Aorta (tissue), 5 donors: ENCODE measurements at regions not wholly inside any gene's neighbourhood (a gene's known extent, or its start where the extent isn't known, plus 50 kb on each side); places are given as distances from the start of the nearest gene placed in this dataset.

Experiments
- ATAC-seq: fragments of 200-7000 bp; cut with Tn5 transposase; one replicate; pipeline ENCODE4 v1.9.1; 2022; ENCODE audit warnings: moderate library complexity; ENCODE audit not compliant: low FRiP score
- DNase-seq, 2 donors: peaks; one replicate each; pipeline ENCODE4 v3.0.0-alpha.2; 2020
- H3K27ac ChIP-seq, 2 donors: one replicate each; pipeline ENCODE4 v1.5.1; 2013; ENCODE audit warnings: low read length in 2 of 2, mild to moderate bottlenecking in 2 of 2, moderate library complexity in 2 of 2, control low read depth in 1 of 2, inconsistent platforms in 1 of 2, low read depth in 1 of 2
- H3K27me3 ChIP-seq, 2 donors: one replicate each; pipeline ENCODE4 v1.6.1; 2013; ENCODE audit warnings: control low read depth in 1 of 2, low read length in 1 of 2, mild to moderate bottlenecking in 1 of 2, moderate library complexity in 1 of 2; ENCODE audit not compliant: insufficient read depth in 2 of 2, control insufficient read depth in 1 of 2
- H3K36me3 ChIP-seq, 2 donors: one replicate each; pipeline ENCODE4 v1.6.1; 2013; ENCODE audit warnings: control low read depth in 1 of 2, low read length in 1 of 2, mild to moderate bottlenecking in 1 of 2; ENCODE audit not compliant: insufficient read depth in 2 of 2, control insufficient read depth in 1 of 2
- H3K4me1 ChIP-seq, 2 donors: one replicate each; pipeline ENCODE4 v1.6.1; 2013; ENCODE audit warnings: low read length in 2 of 2, control low read depth in 1 of 2, mild to moderate bottlenecking in 1 of 2, moderate library complexity in 1 of 2; ENCODE audit not compliant: insufficient read depth in 2 of 2, control insufficient read depth in 1 of 2
- H3K4me3 ChIP-seq, 2 donors: one replicate each; pipeline ENCODE4 v1.5.1; 2013; ENCODE audit warnings: low read length in 2 of 2, control low read depth in 1 of 2, mild to moderate bottlenecking in 1 of 2
- H3K9me3 ChIP-seq: one replicate; pipeline ENCODE4 v1.6.1; 2013; ENCODE audit warnings: mild to moderate bottlenecking, low read length; ENCODE audit not compliant: control insufficient read depth
- whole genome bisulfite sequencing, 2 donors: extraction: QIAGEN DNeasy Blood & Tissue Kit; methylation state at CpG; one replicate each; pipeline ENCODE4 v1.1.7; 2013; 5-methylcytosine and 5-hydroxymethylcytosine counted together
- intact Hi-C, 2 donors: fragments of 100-400 bp; cut with DNase I; formaldehyde crosslinking; loops; one replicate each; pipeline versions ENCODE4 v1.14.2 to v1.15.0; 2022
- donor health status: healthy with polysubstance abuse.
- donor health status: Bipolar disorder and iron deficiency.
- donor health status: DM: no; HTN: no; CAD: no.
- donor health status: DM: no; HTN: no; CAD: no.
- donor health status: DM: yes; HTN: yes; CAD: no.

DNA sequence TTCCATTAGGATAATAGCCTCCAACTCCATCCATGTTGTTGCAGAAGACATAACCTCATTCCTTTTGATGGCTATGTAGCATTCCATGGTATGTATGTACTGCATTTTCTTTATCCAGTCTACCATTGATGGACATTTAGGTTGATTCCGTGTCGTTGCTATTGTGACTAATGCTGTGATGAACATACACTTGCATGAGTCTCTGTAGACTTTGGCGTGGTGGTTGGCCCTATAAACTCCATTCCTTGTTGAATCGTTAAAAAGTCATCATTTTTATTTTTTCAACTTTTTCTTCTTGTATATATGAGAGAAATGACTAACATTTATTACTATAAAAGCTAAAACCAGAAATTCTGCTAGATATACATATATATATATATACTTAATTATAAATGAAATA lies 1491.9 kb upstream of the CDH6 start:
- no peaks in the 10 kb centered on the region for H3K4me1 ChIP-seq
- WGBS, 2 donors, result 87 to 93% methylated on average over 4 of the region's 4 CpGs
- no peaks in the 10 kb centered on the region for H3K9me3 ChIP-seq
- H3K27me3 ChIP-seq, result no peaks in the 10 kb centered on the region
- H3K36me3 ChIP-seq, result no peaks in the 10 kb centered on the region
- no peak overlapping the region for H3K27ac ChIP-seq
- H3K4me3 ChIP-seq, result no peak overlapping the region
- no peak for DNase-seq
- ATAC-seq, result no peak
- intact Hi-C loops, result no loop called here

DNA sequence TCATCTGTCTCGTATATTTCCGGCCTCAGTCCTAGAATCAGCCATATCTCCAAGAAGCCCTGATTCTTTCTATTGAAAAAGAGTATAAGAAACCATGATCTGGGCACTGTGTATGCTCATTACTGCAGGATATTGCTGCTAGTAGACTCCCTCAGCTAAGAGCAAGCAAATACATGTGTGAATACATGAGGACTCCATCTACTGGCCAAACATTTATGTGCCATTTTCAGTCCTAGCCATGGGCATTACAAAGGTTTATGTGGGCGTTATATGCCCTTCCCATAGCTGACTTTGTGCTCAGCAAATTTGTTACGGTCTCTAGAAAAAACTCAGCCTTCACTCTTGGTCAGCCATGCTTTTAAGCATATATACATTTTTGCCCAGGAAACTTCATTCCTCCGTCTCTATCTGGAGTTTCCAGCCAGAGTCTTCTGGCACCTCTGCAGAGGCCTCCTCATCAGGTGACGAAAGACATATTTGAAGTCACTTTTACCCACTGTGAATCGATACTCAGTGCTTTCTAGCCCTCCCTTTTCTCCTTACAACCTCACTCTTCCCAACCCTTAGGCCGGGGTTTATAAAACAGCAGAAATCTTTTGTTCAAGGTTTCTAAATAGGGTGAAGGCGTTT lies 1495.6 kb upstream of the CDH6 start:
- H3K27ac ChIP-seq, result no peak overlapping the region
- no peak overlapping the region for H3K4me3 ChIP-seq
- 53 to 68% methylated on average over 9 of the region's 9 CpGs for WGBS, 2 donors
- H3K36me3 ChIP-seq, result no peaks in the 10 kb centered on the region
- no peak for DNase-seq
- no peaks in the 10 kb centered on the region for H3K27me3 ChIP-seq
- ATAC-seq, result no peak
- H3K4me1 ChIP-seq, result no peaks in the 10 kb centered on the region
- no peaks in the 10 kb centered on the region for H3K9me3 ChIP-seq
- intact Hi-C loops, result no loop called here

DNA sequence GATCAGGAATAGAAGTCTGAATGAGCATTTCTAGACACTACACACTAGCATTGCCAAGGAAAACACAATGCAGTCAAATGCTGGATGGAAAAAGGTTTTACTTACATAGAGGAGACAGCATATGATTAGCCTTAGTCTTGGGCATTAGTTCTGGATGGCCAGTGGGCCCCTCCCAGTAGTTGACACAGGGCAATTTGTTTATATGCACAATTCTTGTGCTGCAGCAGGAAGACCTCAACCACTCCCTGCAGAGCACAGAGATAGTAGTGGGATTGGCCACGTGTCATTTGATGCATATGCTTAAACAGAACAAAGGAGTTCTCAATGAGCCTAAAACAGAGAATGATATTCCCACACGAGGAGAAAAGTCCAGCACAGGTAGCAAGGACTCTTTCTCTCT lies 1496.2 kb upstream of the CDH6 start:
- DNase-seq, result no peak
- WGBS, 2 donors, result 60 to 67% methylated on average over 2 of the region's 2 CpGs

DNA sequence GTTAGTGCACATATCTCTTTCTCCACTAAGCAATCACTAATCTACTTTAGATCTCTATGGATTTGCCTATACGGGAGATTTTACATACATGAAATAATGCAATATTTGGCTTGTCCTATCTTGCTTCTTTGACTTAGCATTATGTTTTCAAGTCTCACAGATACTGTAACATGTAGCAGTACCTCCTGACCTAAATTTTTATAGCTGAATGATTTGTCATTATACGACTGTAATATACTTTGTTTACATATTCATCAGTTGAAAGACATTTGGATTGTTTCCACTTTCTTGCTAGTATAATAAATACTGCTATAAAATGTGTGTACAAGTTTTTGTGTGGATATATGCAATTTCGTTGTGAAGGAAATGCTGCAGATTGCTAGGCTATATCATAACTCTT lies 1520.8 kb upstream of the CDH6 start:
- H3K27me3 ChIP-seq, result no peaks in the 10 kb centered on the region
- no peaks in the 10 kb centered on the region for H3K9me3 ChIP-seq
- WGBS, 2 donors, result 33 to 41% methylated on average over 3 of the region's 3 CpGs
- no peak for DNase-seq
- H3K4me3 ChIP-seq, result no peak overlapping the region
- no peaks in the 10 kb centered on the region for H3K36me3 ChIP-seq
- no peak for ATAC-seq
- H3K4me1 ChIP-seq, result no peaks in the 10 kb centered on the region
- intact Hi-C loops, result no loop called here
- no peak overlapping the region for H3K27ac ChIP-seq

More for the DNA sequence above, 1496.2 kb upstream of the CDH6 start:
- Histone ChIP-seq H3K9me3 (no peaks in the 10 kb centered on the region), H3K27me3 (no peaks in the 10 kb centered on the region), H3K36me3 (no peaks in the 10 kb centered on the region), H3K27ac (no peak overlapping the region), H3K4me1 (no peaks in the 10 kb centered on the region), H3K4me3 (no peak overlapping the region)
- no peak for ATAC-seq
- intact Hi-C loops, result no loop called here

DNA sequence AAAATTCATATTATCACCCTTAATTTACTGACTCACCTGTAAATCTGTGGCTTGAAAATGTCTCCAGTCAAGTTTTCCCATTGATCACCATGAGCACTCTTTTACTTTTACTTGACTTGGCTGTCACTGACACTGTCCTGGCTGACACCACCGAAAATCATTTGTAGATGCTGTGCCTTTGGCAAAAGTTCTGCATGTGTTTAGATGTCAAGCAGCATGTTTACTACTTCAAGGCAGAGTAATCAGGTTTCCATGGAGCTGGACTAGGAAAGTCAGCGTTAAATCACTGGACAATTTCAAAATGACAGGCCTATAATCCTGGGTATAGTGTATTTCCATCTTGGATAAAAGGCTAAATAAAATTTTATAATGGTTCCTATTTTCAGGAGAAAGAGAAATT lies 1530.6 kb upstream of the CDH6 start:
- DNase-seq (no peak), ATAC-seq (no peak)
- Histone ChIP-seq H3K4me1 (no peaks in the 10 kb centered on the region), H3K9me3 (peaks cover 2% of the 10 kb centered on the region), H3K4me3 (no peak overlapping the region), H3K36me3 (no peaks in the 10 kb centered on the region), H3K27me3 (no peaks in the 10 kb centered on the region), H3K27ac (no peak overlapping the region)
- intact Hi-C loops, result no loop called here
- whole genome bisulfite sequencing, 2 donors, result 60 to 74% methylated on average over 2 of the region's 2 CpGs

DNA sequence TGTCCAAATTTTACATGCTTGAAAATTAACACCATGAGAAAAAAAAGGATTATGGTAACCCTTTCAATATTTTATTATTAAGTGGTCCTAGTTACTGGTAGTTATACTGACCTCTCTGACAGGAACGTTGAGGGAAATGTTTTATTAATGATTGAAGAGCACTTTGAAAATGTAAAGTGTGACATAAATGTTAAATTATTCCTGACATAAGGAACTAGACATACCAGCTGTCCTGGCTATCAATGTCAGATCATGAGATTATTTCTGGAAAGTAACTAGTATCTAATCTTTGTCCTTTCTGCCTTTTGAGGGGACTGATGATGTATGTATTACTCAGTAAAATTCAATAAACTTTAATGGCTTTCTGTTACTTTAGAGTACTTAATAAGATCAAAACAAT lies 1538.5 kb upstream of the CDH6 start:
- 6 to 15% methylated on average over 1 of the region's 1 CpG for WGBS, 2 donors
- H3K9me3 ChIP-seq, result peaks cover 2% of the 10 kb centered on the region
- H3K36me3 ChIP-seq, result no peaks in the 10 kb centered on the region
- ATAC-seq (no peak), DNase-seq (no peak)
- no peak overlapping the region for H3K4me3 ChIP-seq
- intact Hi-C loops, result no loop called here
- no peak overlapping the region for H3K27ac ChIP-seq
- H3K27me3 ChIP-seq, result no peaks in the 10 kb centered on the region
- H3K4me1 ChIP-seq, result no peaks in the 10 kb centered on the region

DNA sequence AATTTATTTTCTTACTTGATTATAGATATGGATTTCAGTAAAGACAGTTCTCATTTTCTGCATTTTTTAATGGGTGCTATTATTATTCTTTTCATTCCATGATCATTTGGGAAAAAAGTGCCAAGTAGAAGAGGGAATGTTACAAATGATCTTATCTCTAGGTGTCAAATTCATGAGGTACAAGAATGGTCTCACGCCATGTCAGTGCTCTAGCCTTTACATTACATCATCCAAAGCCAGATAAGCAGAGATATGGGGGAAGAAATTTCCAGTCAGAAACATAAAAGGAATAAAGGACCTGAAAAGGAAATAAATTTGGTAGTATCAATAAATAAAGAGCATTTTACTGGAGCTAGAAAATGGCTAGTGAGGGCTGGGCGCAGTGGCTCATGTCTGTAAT lies 1544.2 kb upstream of the CDH6 start:
- WGBS, 2 donors, result 49 to 59% methylated on average over 2 of the region's 2 CpGs
- DNase-seq (no peak), ATAC-seq (no peak)
- intact Hi-C loops, result no loop called here
- no peak overlapping the region for H3K4me3 ChIP-seq
- H3K4me1 ChIP-seq, result no peaks in the 10 kb centered on the region
- no peaks in the 10 kb centered on the region for H3K9me3 ChIP-seq
- H3K27me3 ChIP-seq, result no peaks in the 10 kb centered on the region
- H3K27ac ChIP-seq, result no peak overlapping the region
- H3K36me3 ChIP-seq, result no peaks in the 10 kb centered on the region

DNA sequence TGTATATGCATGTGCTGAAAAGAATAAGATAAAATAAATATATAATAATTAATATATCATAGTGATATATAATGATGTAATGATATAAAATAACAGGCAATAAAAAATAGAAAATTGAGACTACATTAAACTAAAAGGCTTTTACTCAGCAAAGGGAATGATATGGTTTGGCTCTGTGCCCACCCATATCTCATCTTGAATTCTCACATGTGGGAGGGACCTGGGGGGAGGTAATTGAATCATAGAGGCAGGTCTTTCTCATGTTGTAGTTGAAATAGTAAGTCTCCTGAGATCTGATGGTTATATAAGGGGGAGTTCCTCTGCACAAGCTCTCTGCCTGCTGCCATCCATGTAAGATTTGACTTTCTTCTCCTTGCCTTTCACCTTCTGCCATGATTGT lies 1550.9 kb upstream of the CDH6 start:
- Histone ChIP-seq H3K4me3 (no peak overlapping the region), H3K4me1 (no peaks in the 10 kb centered on the region), H3K27ac (no peak overlapping the region), H3K36me3 (no peaks in the 10 kb centered on the region), H3K27me3 (no peaks in the 10 kb centered on the region), H3K9me3 (peaks cover 1% of the 10 kb centered on the region)
- intact Hi-C loops, result no loop called here
- no peak for DNase-seq
- ATAC-seq, result no peak

DNA sequence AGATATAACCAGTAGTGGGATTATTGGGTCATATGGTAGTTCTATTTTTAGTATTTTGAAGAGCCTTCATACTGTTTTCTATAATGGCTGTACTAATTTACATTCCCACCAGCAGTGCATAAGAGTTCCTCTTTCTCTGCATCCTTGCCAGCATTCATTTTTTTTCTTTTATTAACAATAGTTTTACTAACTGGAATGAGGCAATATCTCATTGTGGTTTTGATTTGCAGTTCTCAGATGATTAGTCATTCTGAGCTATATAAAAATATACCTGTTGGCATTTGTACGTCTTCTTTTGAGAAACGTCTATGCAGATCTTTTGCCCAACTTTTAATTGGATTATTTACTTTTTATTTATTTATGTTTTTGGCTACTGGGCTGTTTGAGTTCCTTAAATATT lies 1579.3 kb upstream of the CDH6 start:
- intact Hi-C loops, result no loop called here
- DNase-seq (no peak), ATAC-seq (no peak)
- no peaks in the 10 kb centered on the region for H3K36me3 ChIP-seq
- no peak overlapping the region for H3K27ac ChIP-seq
- H3K27me3 ChIP-seq, result no peaks in the 10 kb centered on the region
- no peaks in the 10 kb centered on the region for H3K9me3 ChIP-seq
- 72 to 75% methylated on average over 2 of the region's 2 CpGs for WGBS, 2 donors
- H3K4me1 ChIP-seq, result no peaks in the 10 kb centered on the region
- no peak overlapping the region for H3K4me3 ChIP-seq
